SK-N-SH (cell line): ENCODE measurements at regions not wholly inside any gene's neighbourhood (a gene's known extent, or its start where the extent isn't known, plus 50 kb on each side); places are given as distances from the start of the nearest gene placed in this dataset.

Experiments used
- CTCF ChIA-PET: fragments of 300-600, 350-600 bp; formaldehyde crosslinking; extraction: SDS; loops from one replicate; lab custom pipeline; 2021; lab: Yijun Ruan, JAX
- POLR2A ChIA-PET: fragments of 350-600 bp; sonication (Branson Sonifier 250); formaldehyde crosslinking; extraction: SDS; loops from one replicate; lab custom pipeline; 2020; ENCODE audit warnings: antibody characterized with exemption, inconsistent platforms; lab: Yijun Ruan, JAX
- DNase-seq: peaks from one replicate; pipeline ENCODE4 v3.0.0; 2012
- H2AFZ ChIP-seq: fragments of 200-600 bp; sonication (generic); 2 replicates; pipeline ENCODE4 v1.8.1; 2016; ENCODE audit warnings: antibody characterized with exemption, mild to moderate bottlenecking, low read depth
- H3F3A ChIP-seq: fragments of 200-600 bp; sonication (generic); replicated peaks from 2 replicates; pipeline ENCODE3; 2016; ENCODE audit warnings: antibody characterized with exemption, mild to moderate bottlenecking; ENCODE audit not compliant: insufficient read depth
- H3K27ac ChIP-seq, 2 experiments: fragments of 200-500 bp in 1 of 2; fragments of 200-600 bp in 1 of 2; sonication (Bioruptor generic) in 1 of 2; sonication (generic), shearing (Covaris generic) in 1 of 2; 2 replicates each; pipeline versions ENCODE4 v1.5.1 to v1.6.1; 2014 to 2016; ENCODE audit warnings: low read depth in 2 of 2, inconsistent platforms in 1 of 2, low read length in 1 of 2, mild to moderate bottlenecking in 1 of 2, mixed read lengths in 1 of 2
- H3K27me3 ChIP-seq: fragments of 200-600 bp; sonication (generic), shearing (Covaris generic); 2 replicates; pipeline ENCODE4 v1.6.1; 2016; ENCODE audit warnings: mixed run types; ENCODE audit not compliant: insufficient read depth
- H3K36me3 ChIP-seq, 2 experiments: fragments of 200-500 bp in 1 of 2; fragments of 200-600 bp in 1 of 2; sonication (Bioruptor generic) in 1 of 2; sonication (generic) in 1 of 2; replicated peaks in 1 of 2; 2 replicates each; pipeline versions ENCODE3 to v1.5.1; 2014 to 2016; ENCODE audit warnings: low read length in 1 of 2, mild to moderate bottlenecking in 1 of 2; ENCODE audit not compliant: insufficient read depth in 2 of 2, control insufficient read depth in 1 of 2
- H3K4me1 ChIP-seq, 2 experiments: fragments of 200-500 bp in 1 of 2; fragments of 200-600 bp in 1 of 2; sonication (Bioruptor generic) in 1 of 2; sonication (generic), shearing (Covaris generic) in 1 of 2; 2 replicates each; pipeline versions ENCODE4 v1.5.1 to v1.6.1; 2014 to 2016; ENCODE audit warnings: low read depth in 1 of 2, low read length in 1 of 2, mixed run types in 1 of 2; ENCODE audit not compliant: insufficient read depth in 2 of 2, control insufficient read depth in 1 of 2
- H3K4me2 ChIP-seq: fragments of 200-600 bp; sonication (generic), shearing (Covaris generic); 2 replicates; pipeline ENCODE4 v1.6.1; 2017; ENCODE audit warnings: mixed run types
- H3K4me3 ChIP-seq, 2 experiments: fragments of 200-500 bp in 1 of 2; fragments of 200-600 bp in 1 of 2; sonication (Bioruptor generic) in 1 of 2; sonication (generic), shearing (Covaris generic) in 1 of 2; 2 replicates each; pipeline versions ENCODE4 v1.5.1 to v1.8.1; 2014 to 2016; ENCODE audit warnings: low read depth in 2 of 2, inconsistent platforms in 1 of 2, low read length in 1 of 2, mild to moderate bottlenecking in 1 of 2, mixed read lengths in 1 of 2, moderate library complexity in 1 of 2
- H3K79me2 ChIP-seq: fragments of 200-600 bp; sonication (generic); 2 replicates; pipeline ENCODE4 v1.8.1; 2017; ENCODE audit warnings: mild to moderate bottlenecking; ENCODE audit not compliant: insufficient read depth
- H3K9ac ChIP-seq: fragments of 200-600 bp; sonication (generic); 2 replicates; pipeline ENCODE4 v1.6.1; 2017; ENCODE audit warnings: mixed run types
- H3K9me2 ChIP-seq: fragments of 200-600 bp; sonication (generic); 2 replicates; pipeline ENCODE4 v1.6.1; 2017; ENCODE audit warnings: mixed run types
- H3K9me3 ChIP-seq: fragments of 200-600 bp; sonication (generic); 2 replicates; pipeline ENCODE4 v1.6.1; 2017; ENCODE audit warnings: mixed run types, mild to moderate bottlenecking, moderate library complexity
- H4K20me1 ChIP-seq: fragments of 200-600 bp; sonication (generic); 2 replicates; pipeline ENCODE4 v1.6.1; 2017; ENCODE audit warnings: mild to moderate bottlenecking, mixed run types; ENCODE audit not compliant: insufficient read depth
- CHD2 ChIP-seq: fragments of 150-350 bp; IDR thresholded peaks from 2 replicates; pipeline ENCODE4 v1.6.1; 2018; ENCODE audit warnings: low read length; ENCODE audit not compliant: partially characterized antibody
- ELF1 ChIP-seq: IDR thresholded peaks from 2 replicates; pipeline ENCODE4 v1.4.0; 2012
- EP300 ChIP-seq, 2 experiments: IDR thresholded peaks; 2 replicates each; pipeline versions ENCODE4 v1.4.0 to v1.6.1; 2012; ENCODE audit warnings: borderline replicate concordance in 1 of 2, low read depth in 1 of 2, low read length in 1 of 2
- EZH2phosphoT487 ChIP-seq: fragments of 200-600 bp; sonication (generic); IDR thresholded peaks from 2 replicates; pipeline ENCODE4 v1.6.1; 2017; ENCODE audit warnings: low read depth, mixed run types, mild to moderate bottlenecking, antibody characterized with exemption, moderate library complexity, borderline replicate concordance
- GABPA ChIP-seq: IDR thresholded peaks from 2 replicates; pipeline ENCODE4 v1.4.0; 2012; ENCODE audit warnings: low read depth, mild to moderate bottlenecking
- JUND ChIP-seq: IDR thresholded peaks from 2 replicates; pipeline ENCODE4 v1.4.0; 2012
- MEF2A ChIP-seq: IDR thresholded peaks from 2 replicates; pipeline ENCODE4 v1.4.0; 2012; ENCODE audit warnings: low read depth, borderline replicate concordance
- MXI1 ChIP-seq: IDR thresholded peaks from 2 replicates; pipeline ENCODE4 v1.6.1; 2012; ENCODE audit warnings: mild to moderate bottlenecking, low read depth, low read length, improper control_type of control experiment
- NFIC ChIP-seq: IDR thresholded peaks from 2 replicates; pipeline ENCODE4 v1.4.0; 2012; ENCODE audit warnings: borderline replicate concordance
- PBX3 ChIP-seq: IDR thresholded peaks from 2 replicates; pipeline ENCODE4; 2012
- POLR2AphosphoS5 ChIP-seq: IDR thresholded peaks from 2 replicates; pipeline ENCODE4 v1.6.1; 2012; ENCODE audit warnings: low read depth, low read length
- RCOR1 ChIP-seq: fragments of 150-350 bp; IDR thresholded peaks from 2 replicates; pipeline ENCODE4 v1.6.1; 2017; ENCODE audit warnings: antibody characterized with exemption, low read length
- RFX5 ChIP-seq: IDR thresholded peaks from 2 replicates; pipeline ENCODE4 v1.6.1; 2012; ENCODE audit warnings: mild to moderate bottlenecking, improper control_type of control experiment, low read length
- SMC3 ChIP-seq: IDR thresholded peaks from 2 replicates; pipeline ENCODE4 v1.6.1; 2012; ENCODE audit warnings: low read depth, low read length, improper control_type of control experiment
- USF2 ChIP-seq: fragments of 150-350 bp; IDR thresholded peaks from 2 replicates; pipeline ENCODE4 v1.6.1; 2017; ENCODE audit warnings: antibody characterized with exemption, low read length, low read depth, borderline replicate concordance
- WGBS: methylation state at CpG from one replicate; pipeline ENCODE4 v1.1.6; 2017; ENCODE audit warnings: low lambda C conversion rate; 5-methylcytosine and 5-hydroxymethylcytosine counted together
- TF ChIP-seq, protein P1 (sequence below): fragments of 200-600 bp; sonication (generic); IDR thresholded peaks from 2 replicates; pipeline ENCODE4 v1.6.1; 2017; ENCODE audit warnings: antibody characterized with exemption, mild to moderate bottlenecking, moderate library complexity
- TF ChIP-seq, protein P2 (sequence below): IDR thresholded peaks from 2 replicates; pipeline ENCODE4 v1.4.0; 2012; ENCODE audit warnings: low read depth

DNA sequence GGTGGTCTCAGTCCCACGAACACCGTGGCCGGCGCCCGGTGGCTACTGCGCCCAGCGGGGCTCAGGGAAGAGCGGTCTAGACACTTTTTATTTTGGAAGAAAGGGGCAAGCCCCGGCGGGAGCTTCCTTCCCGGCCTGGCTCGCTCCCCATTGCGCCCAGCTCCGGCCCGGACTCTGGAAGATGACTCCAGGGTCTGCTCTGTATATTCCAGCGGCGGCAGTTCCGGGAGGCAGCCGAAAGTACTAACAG is 225.1 kb upstream of the CRY1 start:
- Histone ChIP-seq H3K4me1 (peaks cover 0 to 24% of the 10 kb centered on the region in 2 experiments; a peak in 1 of 4 replicates), H3K9me2 (no peaks in the 10 kb centered on the region), H3K4me2 (peak overlapping the region; percentile 88), H3K27ac (no peak overlapping the region), H4K20me1 (no peaks in the 10 kb centered on the region), H2AFZ (peak overlapping the region; percentile 81), H3F3A (no peaks in the 10 kb centered on the region), H3K79me2 (no peaks in the 10 kb centered on the region), H3K36me3 (no peaks in the 10 kb centered on the region), H3K4me3 (peak overlapping the region; percentile 46 to 69), H3K27me3 (peaks cover 17% of the 10 kb centered on the region; the same call in 1 of the 2 replicates), H3K9ac (no peak overlapping the region), H3K9me3 (no peaks in the 10 kb centered on the region)
- TF ChIP-seq JUND (no peak), POLR2AphosphoS5 (no peak), NFIC (no peak), GABPA (no peak), PBX3 (no peak), EP300 (IDR thresholded peaks at IDR 0.05; ENCODE audit: borderline replicate concordance in 1 of 2, low read depth in 1 of 2, low read length in 1 of 2) (no peak), CHD2 (no peak), RCOR1 (no peak), EZH2phosphoT487 (no peak), RFX5 (no peak), SMC3 (no peak), MEF2A (no peak), MXI1 (no peak), ELF1 (no peak), USF2 (no peak)
- TF ChIP-seq, protein P1, sequence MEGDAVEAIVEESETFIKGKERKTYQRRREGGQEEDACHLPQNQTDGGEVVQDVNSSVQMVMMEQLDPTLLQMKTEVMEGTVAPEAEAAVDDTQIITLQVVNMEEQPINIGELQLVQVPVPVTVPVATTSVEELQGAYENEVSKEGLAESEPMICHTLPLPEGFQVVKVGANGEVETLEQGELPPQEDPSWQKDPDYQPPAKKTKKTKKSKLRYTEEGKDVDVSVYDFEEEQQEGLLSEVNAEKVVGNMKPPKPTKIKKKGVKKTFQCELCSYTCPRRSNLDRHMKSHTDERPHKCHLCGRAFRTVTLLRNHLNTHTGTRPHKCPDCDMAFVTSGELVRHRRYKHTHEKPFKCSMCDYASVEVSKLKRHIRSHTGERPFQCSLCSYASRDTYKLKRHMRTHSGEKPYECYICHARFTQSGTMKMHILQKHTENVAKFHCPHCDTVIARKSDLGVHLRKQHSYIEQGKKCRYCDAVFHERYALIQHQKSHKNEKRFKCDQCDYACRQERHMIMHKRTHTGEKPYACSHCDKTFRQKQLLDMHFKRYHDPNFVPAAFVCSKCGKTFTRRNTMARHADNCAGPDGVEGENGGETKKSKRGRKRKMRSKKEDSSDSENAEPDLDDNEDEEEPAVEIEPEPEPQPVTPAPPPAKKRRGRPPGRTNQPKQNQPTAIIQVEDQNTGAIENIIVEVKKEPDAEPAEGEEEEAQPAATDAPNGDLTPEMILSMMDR: no peak
- TF ChIP-seq, protein P2, sequence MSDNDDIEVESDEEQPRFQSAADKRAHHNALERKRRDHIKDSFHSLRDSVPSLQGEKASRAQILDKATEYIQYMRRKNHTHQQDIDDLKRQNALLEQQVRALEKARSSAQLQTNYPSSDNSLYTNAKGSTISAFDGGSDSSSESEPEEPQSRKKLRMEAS: no peak
- DNase-seq: no peak
- POLR2A ChIA-PET: interaction anchor here (1.9 kb wide), 1 partner anchor 80 kb away, joined by 4 read pairs; no protein-coding TSS in a partner anchor
- CTCF ChIA-PET: interaction anchor here (0.7 to 7.2 kb wide), 14 partner anchors 13 to 292 kb away, joined by 3 to 52 read pairs (median 4); no protein-coding TSS in a partner anchor
- 4% methylated on average over 10 of the region's 19 CpGs for whole genome bisulfite sequencing
